ENCODE measurements at regions not wholly inside any gene's neighbourhood (a gene's known extent, or its start where the extent isn't known, plus 50 kb on each side); places are given as distances from the start of the nearest gene placed in this dataset.

DNA sequence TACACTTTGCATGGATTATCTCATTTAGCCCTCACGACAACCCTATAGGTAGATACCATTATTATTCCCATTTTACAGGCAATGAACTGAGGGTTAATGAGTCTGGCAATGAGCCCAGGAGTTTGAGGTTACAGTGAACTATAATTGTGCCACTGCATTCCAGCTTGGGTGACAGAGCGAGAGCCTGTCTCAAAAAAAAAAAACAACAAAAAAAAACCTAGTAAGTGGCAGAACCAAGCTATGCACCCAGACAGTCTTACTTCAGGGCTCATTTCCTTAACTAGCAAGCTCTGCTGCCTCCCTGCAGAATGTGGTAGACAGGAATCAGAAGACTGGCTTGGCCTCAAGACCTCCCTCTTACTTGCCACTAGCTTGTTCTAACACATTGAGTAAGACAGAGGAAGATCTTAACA is 71.9 kb upstream of the RREB1 start:
- TF ChIP-seq, protein P1, sequence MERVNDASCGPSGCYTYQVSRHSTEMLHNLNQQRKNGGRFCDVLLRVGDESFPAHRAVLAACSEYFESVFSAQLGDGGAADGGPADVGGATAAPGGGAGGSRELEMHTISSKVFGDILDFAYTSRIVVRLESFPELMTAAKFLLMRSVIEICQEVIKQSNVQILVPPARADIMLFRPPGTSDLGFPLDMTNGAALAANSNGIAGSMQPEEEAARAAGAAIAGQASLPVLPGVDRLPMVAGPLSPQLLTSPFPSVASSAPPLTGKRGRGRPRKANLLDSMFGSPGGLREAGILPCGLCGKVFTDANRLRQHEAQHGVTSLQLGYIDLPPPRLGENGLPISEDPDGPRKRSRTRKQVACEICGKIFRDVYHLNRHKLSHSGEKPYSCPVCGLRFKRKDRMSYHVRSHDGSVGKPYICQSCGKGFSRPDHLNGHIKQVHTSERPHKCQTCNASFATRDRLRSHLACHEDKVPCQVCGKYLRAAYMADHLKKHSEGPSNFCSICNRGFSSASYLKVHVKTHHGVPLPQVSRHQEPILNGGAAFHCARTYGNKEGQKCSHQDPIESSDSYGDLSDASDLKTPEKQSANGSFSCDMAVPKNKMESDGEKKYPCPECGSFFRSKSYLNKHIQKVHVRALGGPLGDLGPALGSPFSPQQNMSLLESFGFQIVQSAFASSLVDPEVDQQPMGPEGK (CRISPR knock-in tag; IDR thresholded peaks at IDR 0.05; ENCODE audit: borderline replicate concordance): no peak
- TF ChIP-seq ARNTL (CRISPR knock-in tag; IDR thresholded peaks at IDR 0.05; ENCODE audit: borderline replicate concordance, low read depth) (no peak), CSDC2 (CRISPR knock-in tag; IDR thresholded peaks at IDR 0.05) (no peak), PPARA (CRISPR knock-in tag; IDR thresholded peaks at IDR 0.05; ENCODE audit: borderline replicate concordance) (no peak), TOX (CRISPR knock-in tag; IDR thresholded peaks at IDR 0.05; ENCODE audit: borderline replicate concordance) (no peak), RARB (CRISPR knock-in tag; IDR thresholded peaks at IDR 0.05) (no peak)

All from SK-N-SH treated with all-trans-retinoic acid at 6 μM for 48 hours (cell line).